GM18870 (cell line): ENCODE measurements at regions not wholly inside any gene's neighbourhood (a gene's known extent, or its start where the extent isn't known, plus 50 kb on each side); places are given as distances from the start of the nearest gene placed in this dataset.

Experiments
- ATAC-seq: cut with Tn5 transposase; IDR thresholded peaks from one replicate; pipeline ENCODE4 v1.9.1; 2021; ENCODE audit warnings: moderate library complexity; ENCODE audit not compliant: unreplicated experiment

GRCh38 chr11:59302991-59303390 lies 55.7 kb upstream of the OR5AN1 start:
- ATAC-seq: no peak

DNA sequence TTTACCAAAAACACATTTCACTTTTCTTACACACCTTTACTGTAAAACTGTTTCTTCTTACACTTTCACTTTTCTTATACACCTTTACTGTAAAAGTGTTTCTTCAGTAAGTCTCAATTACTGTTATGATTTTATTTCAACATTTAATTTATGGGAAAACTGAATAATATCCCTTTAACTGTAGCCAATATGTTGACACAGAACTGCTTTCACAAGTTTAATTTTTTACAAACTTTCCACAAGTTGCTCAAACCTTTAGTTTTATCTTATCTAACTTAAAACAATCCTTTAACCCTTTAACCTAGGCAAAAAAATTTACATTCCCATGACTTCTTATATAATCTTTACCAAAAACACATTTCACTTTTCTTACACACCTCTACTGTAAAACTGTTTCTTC lies 63.3 kb upstream of the OR5AN1 start:
- ATAC-seq: no peak

DNA sequence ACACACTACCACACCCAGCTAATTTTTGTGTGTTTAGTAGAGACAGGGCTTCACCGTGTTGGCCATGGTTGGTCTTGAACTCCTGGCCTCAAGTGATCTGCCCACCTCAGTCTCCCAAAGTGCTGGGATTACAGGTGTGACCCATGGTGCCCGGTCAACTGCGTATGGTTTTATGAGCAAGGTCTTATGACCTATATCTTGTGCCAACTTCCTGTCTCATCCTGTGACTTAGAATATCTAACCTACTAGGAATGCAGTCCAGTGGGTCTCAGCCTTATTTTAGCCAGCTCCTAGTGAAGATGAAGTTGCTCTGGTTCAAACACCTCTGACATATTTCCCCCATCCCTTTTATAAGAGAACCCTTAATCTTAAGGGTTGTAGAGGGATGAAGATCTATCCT lies 66.1 kb upstream of the OR5AN1 start:
- ATAC-seq: no peak

- ATAC-seq: no peak
Measured at GRCh38 chr11:59291228-59291627, 67.5 kb upstream of the OR5AN1 start.

GRCh38 chr11:59289356-59290181 lies 69.1 kb upstream of the OR5AN1 start:
- no peak for ATAC-seq

GRCh38 chr11:59285716-59286260 lies 72.9 kb upstream of the OR5AN1 start:
- no peak for ATAC-seq

GRCh38 chr11:59284773-59285129 lies 72.0 kb upstream of the MPEG1 start:
- peak; percentile 17 for ATAC-seq

- peak; percentile 71 for ATAC-seq
Measured at GRCh38 chr11:59283825-59284772, 71.4 kb upstream of the MPEG1 start.

GRCh38 chr11:59283311-59283710 lies 70.6 kb upstream of the MPEG1 start:
- ATAC-seq: no peak

DNA sequence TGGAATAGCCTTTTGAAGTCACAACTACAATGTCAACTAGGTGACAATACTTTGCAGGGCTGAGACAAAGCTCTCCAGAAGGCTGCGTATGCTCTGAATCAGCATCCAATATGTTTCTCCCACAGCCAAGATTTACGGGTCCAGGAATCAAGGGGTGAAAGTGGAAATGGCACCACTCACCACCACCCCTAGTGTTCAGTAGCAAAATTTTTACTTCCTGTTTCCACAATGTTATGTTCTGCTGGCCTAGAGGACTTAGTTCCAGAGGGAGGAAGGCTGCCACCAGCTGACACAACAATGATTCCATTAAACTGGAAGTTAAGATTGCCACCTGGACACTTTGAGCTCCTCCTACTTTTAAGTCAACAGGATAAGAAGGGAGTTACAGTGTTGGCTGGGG lies 68.5 kb upstream of the MPEG1 start:
- ATAC-seq: no peak

- ATAC-seq: peak; percentile 93
Measured at GRCh38 chr11:59273373-59273841, 60.7 kb upstream of the MPEG1 start.

DNA sequence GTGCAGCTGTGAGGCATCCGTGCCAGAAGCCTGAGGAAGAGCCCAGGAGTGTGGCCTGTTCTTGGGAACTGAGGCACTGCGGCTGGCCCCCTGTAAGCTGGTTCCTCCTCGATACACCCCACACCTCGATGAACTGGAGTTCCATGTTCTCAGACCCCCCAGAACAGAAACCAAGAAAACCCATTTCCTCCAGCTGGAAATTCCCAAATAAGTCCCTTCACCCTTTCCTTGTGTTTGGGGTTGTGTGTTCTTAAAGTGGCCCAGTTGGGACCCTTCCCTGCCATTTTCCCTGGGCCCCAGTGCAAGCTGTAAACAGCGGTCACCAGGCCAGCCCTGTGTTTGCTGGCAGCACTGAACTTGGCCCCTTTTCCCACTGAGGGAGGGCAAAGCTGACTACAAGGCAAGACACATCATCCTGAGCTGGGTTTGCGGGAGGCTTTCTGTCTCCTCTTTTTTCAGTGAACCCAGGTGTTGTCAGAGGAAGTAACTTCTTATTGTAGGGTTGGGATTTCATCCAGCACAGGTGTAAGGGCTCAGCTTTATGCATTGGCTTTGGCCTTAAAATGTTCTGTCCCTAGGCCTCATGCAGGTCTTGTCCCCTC lies 60.1 kb upstream of the MPEG1 start:
- no peak for ATAC-seq

- ATAC-seq: no peak
Measured at GRCh38 chr11:59271811-59272327, 59.1 kb upstream of the MPEG1 start.

DNA sequence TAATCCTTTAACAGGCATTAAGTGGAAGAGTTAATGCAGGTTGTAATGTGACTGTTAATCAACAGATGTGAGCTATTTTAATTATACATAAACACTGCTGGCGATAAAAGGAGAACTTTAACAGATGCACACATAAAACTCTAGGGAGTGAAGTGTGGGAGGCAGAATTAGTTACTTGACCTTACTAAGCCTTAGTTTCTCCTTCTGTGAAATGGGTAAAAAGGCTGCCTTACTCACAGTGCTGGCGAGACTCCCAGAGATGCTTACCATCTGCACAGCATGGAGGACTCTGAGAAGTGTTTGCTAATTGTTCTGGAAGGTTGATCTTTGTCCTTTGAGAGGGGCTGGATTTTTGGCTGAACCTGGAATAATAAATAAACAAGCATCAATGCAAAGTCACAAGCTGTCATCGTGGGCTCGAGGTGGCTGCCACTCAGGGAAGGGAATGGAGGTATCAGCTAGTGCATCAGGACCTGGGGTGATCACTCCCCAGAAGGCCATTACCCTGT lies 58.6 kb upstream of the MPEG1 start:
- no peak for ATAC-seq

GRCh38 chr11:59267736-59268475 lies 55.2 kb upstream of the MPEG1 start:
- ATAC-seq: peak; percentile 6

DNA sequence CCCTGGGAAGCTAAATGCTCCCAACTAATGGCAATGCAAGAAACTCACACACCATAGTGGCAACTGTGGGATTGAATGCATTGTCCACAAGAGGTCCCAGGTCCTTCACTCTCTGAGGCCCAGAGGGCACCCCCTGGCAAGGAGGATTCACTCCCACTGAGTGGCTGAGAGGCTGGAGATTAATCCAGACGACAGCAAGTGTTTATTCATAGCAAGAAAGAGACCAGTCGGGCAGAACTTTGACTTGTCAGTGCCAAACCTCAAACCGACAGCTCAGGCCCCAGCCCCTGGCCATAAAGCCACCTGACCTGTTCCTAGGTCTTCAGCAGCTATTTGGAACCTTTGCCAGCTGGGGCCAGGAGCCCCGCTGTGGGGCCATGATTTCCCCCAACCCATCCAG lies 54.5 kb upstream of the MPEG1 start:
- peak; percentile 73 for ATAC-seq

GRCh38 chr11:59266491-59266890 lies 53.8 kb upstream of the MPEG1 start:
- no peak for ATAC-seq

DNA sequence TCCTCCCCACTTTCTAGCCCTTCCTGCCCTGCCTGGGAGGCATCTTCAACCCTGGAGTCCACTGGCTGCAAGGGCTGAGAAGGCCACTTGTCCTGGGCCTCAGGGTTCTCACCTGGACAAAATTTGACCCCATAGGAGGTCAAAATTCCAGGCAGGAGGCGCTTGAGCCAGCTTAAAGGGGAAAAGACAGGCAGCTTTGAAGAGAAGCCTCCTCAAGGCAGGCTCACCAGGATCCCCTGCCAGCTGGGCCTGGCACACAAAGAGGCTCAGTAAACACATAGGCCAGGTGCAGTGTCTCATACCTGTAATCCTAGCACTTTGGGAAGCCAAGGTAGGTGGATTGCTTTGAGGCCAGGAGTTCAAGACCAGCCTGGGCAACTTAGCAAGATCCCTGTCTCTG lies 53.0 kb upstream of the MPEG1 start:
- ATAC-seq: no peak

GRCh38 chr11:59264736-59265135 lies 52.0 kb upstream of the MPEG1 start:
- ATAC-seq: no peak
